GM19468 (cell line): ENCODE measurements at regions not wholly inside any gene's neighbourhood (a gene's known extent, or its start where the extent isn't known, plus 50 kb on each side); places are given as distances from the start of the nearest gene placed in this dataset.

Source experiments
- ATAC-seq: cut with Tn5 transposase; IDR thresholded peaks from one replicate; pipeline ENCODE4 v1.9.1; 2021; ENCODE audit warnings: mild to moderate bottlenecking, moderate library complexity, moderate number of reproducible peaks; ENCODE audit not compliant: unreplicated experiment; ENCODE audit errors: extremely low read depth

GRCh38 chr3:68070186-68070585, 415.8 kb upstream of the SUCLG2 start:
- no peak for ATAC-seq

DNA sequence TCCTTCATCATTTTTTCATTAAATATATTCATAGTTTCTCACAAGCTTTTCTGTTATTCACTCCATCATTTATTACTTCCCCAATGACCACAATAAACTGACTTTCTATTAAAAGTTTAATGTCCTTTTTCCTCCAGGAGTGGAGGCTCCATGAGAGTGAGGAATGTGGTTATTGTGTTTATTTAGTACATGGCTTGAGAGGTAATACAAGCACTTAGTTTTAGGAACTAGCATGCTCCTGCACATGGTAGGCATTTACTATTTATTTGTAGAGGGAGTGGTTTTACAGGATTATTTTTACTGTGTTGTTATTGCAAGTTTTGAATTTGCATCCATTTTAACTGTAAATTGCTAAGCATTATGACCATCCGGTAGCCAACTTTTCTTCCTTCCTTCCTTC, 412.9 kb upstream of the SUCLG2 start:
- ATAC-seq = no peak

GRCh38 chr3:68062926-68063325, 408.5 kb upstream of the SUCLG2 start:
- ATAC-seq = no peak

GRCh38 chr3:68060910-68061309, 406.5 kb upstream of the SUCLG2 start:
- no peak for ATAC-seq

DNA sequence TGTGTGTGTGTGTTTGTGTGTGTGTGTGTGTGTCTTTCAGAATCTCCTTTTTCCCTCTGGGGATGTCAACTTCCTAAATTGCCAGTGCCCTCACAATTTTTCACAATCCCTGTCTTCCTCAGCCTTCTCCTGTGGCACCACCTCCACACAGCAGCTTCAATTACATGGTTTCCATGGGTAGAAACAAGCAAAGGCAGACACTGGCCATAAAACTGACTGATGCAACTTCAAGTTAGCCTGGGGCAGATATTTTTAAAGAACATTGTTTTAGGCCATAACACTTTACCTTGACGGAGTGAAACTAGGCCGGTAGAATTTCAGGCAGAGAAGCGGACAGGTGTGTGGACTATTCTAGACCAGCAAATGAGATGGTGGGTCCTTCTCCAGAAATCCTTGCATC, 405.8 kb upstream of the SUCLG2 start:
- ATAC-seq = no peak

DNA sequence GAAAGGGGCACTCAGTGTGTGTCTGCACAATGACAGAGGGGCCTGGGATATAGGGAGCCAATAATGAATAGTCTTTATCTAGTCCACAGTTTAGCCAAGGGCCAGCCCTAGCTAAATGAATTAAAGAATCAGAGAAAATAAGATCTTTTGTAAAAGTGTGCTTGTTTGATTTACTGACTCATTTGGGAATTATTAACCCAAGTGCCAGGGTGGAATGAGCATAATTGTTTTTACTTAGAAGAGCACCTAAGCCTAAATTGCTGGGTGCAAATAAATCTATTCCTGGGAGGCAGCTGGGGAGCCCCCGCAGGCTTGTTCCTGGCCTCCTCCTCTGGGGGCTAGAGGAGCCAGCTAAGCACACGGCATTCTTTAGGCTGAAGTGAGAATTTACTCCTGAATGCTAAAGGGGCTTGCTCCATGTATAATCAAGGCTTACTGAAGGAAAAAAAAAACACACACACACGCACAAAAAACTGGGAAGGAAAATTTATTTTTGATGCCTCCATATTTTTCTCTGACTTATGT, 405.3 kb upstream of the SUCLG2 start:
- ATAC-seq = no peak

DNA sequence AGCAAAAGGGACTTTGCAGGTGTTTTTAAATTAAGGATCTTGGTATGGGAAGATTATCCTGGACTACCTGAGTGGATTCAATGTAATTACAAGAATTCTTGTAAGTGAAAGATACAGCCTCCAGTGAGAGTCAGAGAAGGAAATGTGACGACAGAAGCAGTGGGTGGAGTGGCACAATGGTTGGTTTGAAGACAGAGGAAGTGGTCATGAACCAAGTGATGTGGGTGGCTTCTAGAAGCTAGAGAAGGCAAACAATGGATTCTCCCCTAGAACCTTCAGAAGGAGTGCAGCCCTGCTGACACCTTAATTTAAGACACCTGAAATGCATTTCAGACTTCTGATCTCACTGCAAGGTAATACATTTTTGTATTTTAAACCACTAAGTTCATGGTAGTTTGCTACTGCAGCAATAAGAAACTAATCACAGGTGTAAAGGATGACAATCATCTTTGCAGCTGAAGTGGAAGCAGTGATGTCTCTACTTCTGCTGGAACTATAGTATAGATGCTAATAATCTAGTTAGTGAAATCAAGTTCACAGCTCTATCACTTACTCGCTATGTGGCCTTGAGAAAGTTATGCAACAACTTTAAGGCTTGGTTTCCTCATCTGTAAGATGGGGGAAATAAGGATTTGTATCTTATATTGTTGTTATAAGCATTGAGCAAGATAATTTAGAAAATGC, 403.4 kb upstream of the SUCLG2 start:
- no peak for ATAC-seq

DNA sequence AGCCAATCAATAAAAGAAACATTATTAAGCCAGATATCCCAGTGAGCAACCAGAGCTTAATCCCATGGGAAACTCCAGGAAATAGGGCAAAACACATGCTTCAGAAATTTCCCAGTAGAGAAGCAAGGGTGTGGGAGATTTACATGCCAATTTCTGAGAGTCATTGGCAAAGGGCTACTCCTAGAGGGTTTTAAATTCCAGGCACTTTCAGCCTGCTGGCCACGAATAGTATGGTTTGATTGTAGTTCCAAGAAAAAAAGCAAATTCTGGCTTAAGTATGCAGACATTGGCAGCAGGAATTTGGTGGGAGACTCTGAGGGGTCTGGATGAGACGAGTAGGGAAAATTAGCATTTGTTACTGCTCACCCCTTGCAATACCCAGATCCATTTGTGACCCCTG, 402.1 kb upstream of the SUCLG2 start:
- ATAC-seq = no peak

DNA sequence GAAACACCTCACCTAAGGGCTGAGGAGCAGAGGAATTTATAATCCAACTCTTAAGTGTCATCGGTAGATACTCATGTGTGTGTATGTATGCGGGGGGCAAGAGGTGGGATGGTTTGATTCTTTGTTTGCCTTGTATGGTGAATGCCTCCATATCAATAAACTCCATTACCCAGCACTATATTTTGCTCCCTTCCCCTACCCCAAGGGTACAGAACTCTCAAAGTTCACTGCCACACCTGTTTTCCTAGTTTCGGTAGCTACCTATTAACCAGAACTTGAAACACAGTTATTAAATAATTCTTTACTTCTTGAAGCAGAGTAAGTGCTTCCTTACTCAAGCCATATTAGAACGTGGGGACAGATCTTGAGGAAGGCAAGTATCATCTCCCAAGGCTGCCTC, 400.8 kb upstream of the SUCLG2 start:
- no peak for ATAC-seq

- no peak for ATAC-seq
These were observed 395.4 kb upstream of the SUCLG2 start for GRCh38 chr3:68049776-68050175.

- ATAC-seq = no peak
These were observed 391.6 kb upstream of the SUCLG2 start for GRCh38 chr3:68045976-68046375.

- ATAC-seq = no peak
These were observed 379.5 kb upstream of the SUCLG2 start for GRCh38 chr3:68033867-68034266.

GRCh38 chr3:68032209-68032608, 377.8 kb upstream of the SUCLG2 start:
- ATAC-seq = no peak

GRCh38 chr3:68025189-68025588, 370.8 kb upstream of the SUCLG2 start:
- no peak for ATAC-seq

DNA sequence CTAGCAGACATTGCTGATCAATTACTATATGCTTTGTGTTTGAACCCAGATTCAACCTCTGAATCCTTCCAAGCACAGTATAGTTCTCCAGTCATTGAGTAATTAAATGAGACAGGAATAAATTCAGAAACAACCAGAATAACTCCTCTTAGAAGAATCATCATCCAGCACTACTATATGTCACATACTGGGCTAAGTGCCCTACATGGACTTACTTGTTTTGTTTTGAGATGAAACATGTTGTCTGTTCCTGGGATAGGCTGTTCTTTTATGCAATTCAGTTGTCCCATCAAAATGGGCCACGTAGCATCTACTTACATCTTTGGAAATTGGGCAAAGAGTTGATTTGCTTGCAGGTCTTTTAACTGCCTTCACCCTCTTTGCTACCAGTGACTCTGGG, 365.5 kb upstream of the SUCLG2 start:
- ATAC-seq = no peak

DNA sequence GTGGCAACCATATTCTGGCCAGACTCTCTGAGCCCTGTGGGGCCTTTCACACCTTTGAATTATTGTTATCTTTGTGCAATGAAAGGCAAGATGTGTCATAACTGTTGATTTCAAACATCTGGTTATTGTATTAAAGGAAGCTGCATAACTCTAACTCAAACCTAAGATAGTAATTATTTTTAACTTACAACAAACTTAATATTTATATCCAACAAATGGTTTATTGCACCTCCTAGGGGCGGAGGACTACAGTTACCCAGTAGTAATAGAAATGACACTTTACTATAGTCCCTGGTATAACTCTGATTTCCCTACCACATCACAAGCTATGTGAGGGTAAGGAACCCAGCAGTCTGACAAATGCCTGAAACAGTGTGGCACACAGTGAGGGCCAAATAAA, 363.9 kb upstream of the SUCLG2 start:
- no peak for ATAC-seq

- no peak for ATAC-seq
These were observed 362.7 kb upstream of the SUCLG2 start for GRCh38 chr3:68017069-68017468.

- ATAC-seq = no peak
These were observed 355.5 kb upstream of the SUCLG2 start for GRCh38 chr3:68009900-68010299.

GRCh38 chr3:68007621-68008226, 353.3 kb upstream of the SUCLG2 start:
- ATAC-seq = no peak

DNA sequence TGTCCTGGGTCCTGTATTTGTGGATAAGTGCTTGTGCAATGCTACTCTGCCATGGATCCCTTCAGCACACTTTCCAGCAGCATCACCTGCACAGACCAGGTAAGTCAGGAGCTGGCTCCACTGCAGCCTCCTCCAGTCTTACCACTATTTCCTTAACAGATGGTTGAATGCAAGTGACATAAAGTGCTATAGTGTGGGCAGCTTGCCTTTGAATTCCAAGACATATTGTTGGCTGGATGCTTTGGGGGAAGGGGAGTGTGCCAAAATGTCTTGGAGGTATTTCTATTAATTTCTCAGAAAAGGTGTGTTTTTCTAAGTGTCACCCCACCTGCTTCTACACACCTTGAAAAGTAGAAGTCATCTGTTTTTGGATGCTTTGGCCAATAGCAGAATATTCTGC, 352.2 kb upstream of the SUCLG2 start:
- no peak for ATAC-seq

GRCh38 chr3:68004091-68004490, 349.7 kb upstream of the SUCLG2 start:
- ATAC-seq = no peak

GRCh38 chr3:67998281-67998680, 343.9 kb upstream of the SUCLG2 start:
- no peak for ATAC-seq
